Heart left ventricle (tissue), 16 donors: ENCODE measurements at regions not wholly inside any gene's neighbourhood (a gene's known extent, or its start where the extent isn't known, plus 50 kb on each side); places are given as distances from the start of the nearest gene placed in this dataset.

ENCODE experiments used
- ATAC-seq, 4 donors: fragments of 200-7000 bp; cut with Tn5 transposase; one replicate each; pipeline ENCODE4 v1.9.1; 2020 to 2022; ENCODE audit warnings: moderate library complexity in 4 of 4, mild to moderate bottlenecking in 3 of 4, moderate number of reproducible peaks in 1 of 4
- DNase-seq, 5 donors: peaks; one replicate each; pipeline ENCODE4 v3.0.0-alpha.2; 2020
- H3K27ac ChIP-seq, 12 donors: fragments of 200-600 bp; sonication (generic) in 4 of 12; one replicate each; pipeline versions ENCODE4 v1.5.0 to v1.8.0; 2016 to 2022; ENCODE audit warnings: mild to moderate bottlenecking in 2 of 12
- H3K27me3 ChIP-seq, 9 donors: fragments of 200-600 bp; sonication (generic) in 2 of 9; one replicate each; pipeline versions ENCODE4 v1.5.1 to v1.8.0; 2016 to 2022; ENCODE audit warnings: mild to moderate bottlenecking in 3 of 9
- H3K36me3 ChIP-seq, 9 donors: fragments of 200-600 bp; sonication (generic) in 2 of 9; one replicate each; pipeline versions ENCODE4 v1.5.0 to v1.8.0; 2018 to 2022; ENCODE audit warnings: mild to moderate bottlenecking in 2 of 9
- H3K4me1 ChIP-seq, 12 donors: fragments of 200-600 bp; sonication (generic) in 4 of 12; one replicate each; pipeline versions ENCODE4 v1.5.0 to v1.8.0; 2016 to 2022; ENCODE audit warnings: mild to moderate bottlenecking in 3 of 12
- H3K4me3 ChIP-seq, 12 donors: fragments of 200-600 bp; sonication (generic) in 4 of 12; one replicate each; pipeline versions ENCODE4 v1.5.0 to v1.8.0; 2017 to 2022; ENCODE audit warnings: mild to moderate bottlenecking in 9 of 12, moderate library complexity in 4 of 12
- H3K9me3 ChIP-seq, 12 donors: fragments of 200-600 bp; sonication (generic) in 4 of 12; one replicate each; pipeline versions ENCODE4 v1.5.0 to v1.8.0; 2016 to 2022; ENCODE audit warnings: mild to moderate bottlenecking in 1 of 12
- POLR2A ChIP-seq, 2 donors: fragments of 450-650 bp; IDR thresholded peaks; one replicate each; pipeline ENCODE4 v1.6.1; 2017; ENCODE audit warnings: antibody characterized with exemption in 2 of 2, mild to moderate bottlenecking in 2 of 2, moderate library complexity in 2 of 2
- WGBS, 4 donors: extraction: QIAGEN DNeasy Blood & Tissue Kit in 2 of 4; methylation state at CpG; one replicate each; pipeline versions ENCODE4 v1.1.5 to v1.1.7; 2013 to 2018; 5-methylcytosine and 5-hydroxymethylcytosine counted together
- intact Hi-C, 10 donors: fragments of 100-400 bp; cut with DNase I; formaldehyde crosslinking; loops; one replicate each; pipeline versions ENCODE4 v1.11.1 to v1.14.2; 2022
- TF ChIP-seq, protein P1 (sequence below), 12 donors: fragments of 200-600 bp; sonication (generic) in 4 of 12; IDR thresholded peaks; one replicate each; pipeline versions ENCODE4 v1.5.0 to v1.8.0; 2018 to 2022; ENCODE audit warnings: antibody characterized with exemption in 12 of 12, mild to moderate bottlenecking in 5 of 12
- donor health status: ischemic (EF 13 %, LVEDD 7.1; RV severe dilation, severe dysfunction).
- donor health status: healthy with polysubstance abuse.
- donor health status: DM: no; HTN: yes; CAD: no.
- donor health status: DM: no; HTN: no; CAD: no.
- donor health status: ischemic (EF 25% LVEDD 6.9; RV normal size, moderate dysfunction).
- donor health status: ischemic (EF 25% LVEDD 5.7; RV mildly dilated, moderate dysfunction).
- donor health status: healthy.
- donor health status: DM: yes; HTN: yes; CAD: no.
- donor health status: ischemic (EF 35%, LVEDD 5.7; RV mildly dilated, moderate dysfunction).
- donor health status: nonischemic (EF 11% LVEDD 7.7; RV severe dilation, severe dysfunction).
- donor health status: DM: yes; HTN: yes; CAD: no.
- donor health status: PGD.
- donor health status: ischemic (EF 29% LVEDD 5.4; RV normal size, mild dysfunction).
- donor health status: nonischemic (EF 23%, LVEDD 6.1; RV moderate dilation, normal function).

DNA sequence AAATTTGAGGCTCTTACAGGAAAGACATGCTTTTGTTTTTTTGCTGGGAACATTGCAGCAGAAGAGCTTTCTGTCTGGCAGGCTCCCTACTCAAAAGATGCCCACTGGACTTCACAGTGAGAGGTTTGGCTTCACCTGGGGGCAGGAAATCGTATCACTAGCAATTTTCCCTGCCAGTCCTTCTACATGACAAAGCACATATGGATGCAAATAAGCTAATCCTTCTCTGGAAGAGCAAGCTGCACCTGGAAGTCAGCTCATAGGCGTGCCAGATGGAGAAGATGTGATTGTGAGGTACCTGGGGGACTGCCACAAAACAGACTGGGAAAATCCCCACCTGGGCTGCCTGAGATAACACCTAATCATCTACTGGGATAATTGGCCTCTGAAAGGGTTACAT, 195.0 kb upstream of the CPHXL start:
- WGBS, 4 donors = 32 to 52% (median 46%) methylated on average over 2 of the region's 2 CpGs
- intact Hi-C loops = no loop called here
- H3K27ac ChIP-seq = no peak overlapping the region
- no peaks in the 10 kb centered on the region for H3K9me3 ChIP-seq
- H3K27me3 ChIP-seq = peaks cover 0 to 6% (median 0%) of the 10 kb centered on the region in 9 donors
- no peak for TF ChIP-seq POLR2A (IDR thresholded peaks at IDR 0.05)
- TF ChIP-seq, protein P1, sequence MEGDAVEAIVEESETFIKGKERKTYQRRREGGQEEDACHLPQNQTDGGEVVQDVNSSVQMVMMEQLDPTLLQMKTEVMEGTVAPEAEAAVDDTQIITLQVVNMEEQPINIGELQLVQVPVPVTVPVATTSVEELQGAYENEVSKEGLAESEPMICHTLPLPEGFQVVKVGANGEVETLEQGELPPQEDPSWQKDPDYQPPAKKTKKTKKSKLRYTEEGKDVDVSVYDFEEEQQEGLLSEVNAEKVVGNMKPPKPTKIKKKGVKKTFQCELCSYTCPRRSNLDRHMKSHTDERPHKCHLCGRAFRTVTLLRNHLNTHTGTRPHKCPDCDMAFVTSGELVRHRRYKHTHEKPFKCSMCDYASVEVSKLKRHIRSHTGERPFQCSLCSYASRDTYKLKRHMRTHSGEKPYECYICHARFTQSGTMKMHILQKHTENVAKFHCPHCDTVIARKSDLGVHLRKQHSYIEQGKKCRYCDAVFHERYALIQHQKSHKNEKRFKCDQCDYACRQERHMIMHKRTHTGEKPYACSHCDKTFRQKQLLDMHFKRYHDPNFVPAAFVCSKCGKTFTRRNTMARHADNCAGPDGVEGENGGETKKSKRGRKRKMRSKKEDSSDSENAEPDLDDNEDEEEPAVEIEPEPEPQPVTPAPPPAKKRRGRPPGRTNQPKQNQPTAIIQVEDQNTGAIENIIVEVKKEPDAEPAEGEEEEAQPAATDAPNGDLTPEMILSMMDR (IDR thresholded peaks at IDR 0.05) = no peak
- ATAC-seq = no peak
- no peak overlapping the region for H3K4me3 ChIP-seq
- no peaks in the 10 kb centered on the region for H3K36me3 ChIP-seq
- DNase-seq = no peak
- no peaks in the 10 kb centered on the region for H3K4me1 ChIP-seq

DNA sequence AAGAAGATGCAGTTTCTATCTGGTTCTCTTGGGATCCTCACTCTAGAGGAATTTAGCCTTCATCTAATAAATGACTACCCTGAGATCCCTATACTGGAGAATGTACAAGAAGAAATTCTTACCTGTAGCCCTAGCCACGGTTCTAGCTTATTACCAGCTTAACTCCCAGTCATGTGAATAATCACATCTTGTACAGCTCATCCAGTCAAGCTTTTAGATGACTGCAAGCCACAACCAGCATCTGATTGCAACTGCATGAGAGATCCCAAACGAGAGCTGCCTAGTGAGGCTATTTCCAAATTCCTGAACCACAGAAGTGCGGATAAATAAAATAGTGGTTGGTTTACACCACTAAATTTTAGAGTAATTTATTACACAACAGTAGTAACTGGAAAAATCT, 196.0 kb upstream of the CPHXL start:
- H3K27me3 ChIP-seq = peaks cover 0 to 6% (median 0%) of the 10 kb centered on the region in 9 donors
- no peaks in the 10 kb centered on the region for H3K36me3 ChIP-seq
- H3K4me1 ChIP-seq = no peaks in the 10 kb centered on the region
- 63 to 75% (median 71%) methylated on average over 3 of the region's 3 CpGs for WGBS, 4 donors
- intact Hi-C loops = no loop called here
- no peak for TF ChIP-seq POLR2A (IDR thresholded peaks at IDR 0.05)
- ATAC-seq = no peak
- DNase-seq = no peak
- H3K4me3 ChIP-seq = no peak overlapping the region
- no peaks in the 10 kb centered on the region for H3K9me3 ChIP-seq
- no peak overlapping the region for H3K27ac ChIP-seq

DNA sequence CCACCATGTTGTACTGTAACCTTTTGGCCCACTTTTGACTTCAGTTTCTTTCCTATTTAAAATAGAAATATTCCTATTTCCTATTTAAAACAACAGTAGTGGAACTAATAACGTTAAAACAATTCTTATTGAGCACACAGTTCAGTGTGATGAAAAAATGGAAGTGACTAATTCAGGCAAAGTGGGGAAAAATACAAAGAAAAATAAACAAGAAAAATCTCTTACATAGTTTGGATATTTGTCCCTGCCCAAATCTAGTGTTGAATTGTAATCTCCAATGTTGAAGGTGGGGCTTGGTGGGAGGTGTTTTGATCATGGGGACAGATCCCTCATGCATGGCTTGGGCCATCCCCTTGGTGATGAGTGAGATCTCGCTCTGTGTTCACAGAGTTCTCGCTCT, 198.1 kb upstream of the CPHXL start:
- intact Hi-C loops = no loop called here
- ATAC-seq = no peak
- Histone ChIP-seq H3K27me3 (peaks cover 0 to 4% (median 0%) of the 10 kb centered on the region in 9 donors), H3K27ac (no peak overlapping the region), H3K4me3 (no peak overlapping the region), H3K36me3 (no peaks in the 10 kb centered on the region), H3K4me1 (no peaks in the 10 kb centered on the region), H3K9me3 (peaks cover 0 to 14% (median 0%) of the 10 kb centered on the region in 12 donors)
- 67 to 83% (median 72%) methylated on average over 3 of the region's 3 CpGs for WGBS, 4 donors
- TF ChIP-seq POLR2A (IDR thresholded peaks at IDR 0.05) = no peak
- TF ChIP-seq, protein P1 (IDR thresholded peaks at IDR 0.05) = no peak
- no peak for DNase-seq

DNA sequence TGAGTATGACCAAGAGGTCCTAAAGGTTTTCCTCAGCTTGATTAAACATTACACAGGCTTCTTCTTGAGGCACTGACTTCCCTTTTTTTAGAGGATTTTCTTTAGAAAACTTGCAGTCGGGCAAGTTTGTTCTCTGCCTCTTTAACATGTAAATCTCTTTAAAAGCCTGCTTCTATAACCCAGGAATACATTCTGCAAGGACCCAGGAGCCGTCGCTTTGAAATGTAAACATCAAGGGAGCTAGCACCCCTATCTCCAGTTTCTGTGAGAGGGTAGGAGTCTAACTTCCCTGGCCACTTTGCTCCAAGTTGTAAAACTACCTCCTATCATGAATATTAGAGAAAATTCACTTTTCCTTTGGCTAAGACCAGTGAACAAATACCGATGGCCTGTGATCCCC, 201.5 kb upstream of the CPHXL start:
- H3K4me3 ChIP-seq = no peak overlapping the region
- intact Hi-C loops = no loop called here
- peaks cover 0 to 19% (median 6%) of the 10 kb centered on the region in 12 donors for H3K9me3 ChIP-seq
- DNase-seq (no peak), ATAC-seq (no peak)
- H3K4me1 ChIP-seq = no peaks in the 10 kb centered on the region
- no peaks in the 10 kb centered on the region for H3K27me3 ChIP-seq
- no peak overlapping the region for H3K27ac ChIP-seq
- H3K36me3 ChIP-seq = no peaks in the 10 kb centered on the region
- TF ChIP-seq POLR2A (IDR thresholded peaks at IDR 0.05) = no peak
- TF ChIP-seq, protein P1 (IDR thresholded peaks at IDR 0.05) = no peak
- 29 to 40% (median 33%) methylated on average over 4 of the region's 4 CpGs for WGBS, 4 donors

DNA sequence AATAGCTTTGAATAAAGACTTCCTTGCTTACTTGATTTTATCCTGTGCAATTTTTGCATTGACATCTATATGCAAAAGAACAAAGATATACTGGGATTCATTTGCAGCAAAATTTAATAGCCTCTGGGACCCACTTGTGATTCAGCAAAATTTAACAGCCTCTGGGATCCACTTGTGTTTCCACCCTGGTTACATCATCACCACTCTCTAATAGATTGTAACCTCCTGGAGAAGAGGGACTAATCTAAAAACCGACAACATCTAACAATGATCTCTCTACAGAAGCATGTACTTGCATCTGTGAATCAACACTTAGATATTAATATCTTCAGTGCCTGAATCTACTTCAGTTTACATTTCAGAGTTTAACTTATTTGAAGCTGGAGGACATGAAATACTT, 202.0 kb upstream of the CPHXL start:
- DNase-seq = no peak
- WGBS, 4 donors = 47 to 65% (median 51%) methylated on average over 1 of the region's 1 CpG
- H3K4me1 ChIP-seq = no peaks in the 10 kb centered on the region
- H3K9me3 ChIP-seq = peaks cover 0 to 19% (median 6%) of the 10 kb centered on the region in 12 donors
- H3K36me3 ChIP-seq = no peaks in the 10 kb centered on the region
- TF ChIP-seq, protein P1 (IDR thresholded peaks at IDR 0.05) = no peak
- TF ChIP-seq POLR2A (IDR thresholded peaks at IDR 0.05) = no peak
- H3K27ac ChIP-seq = no peak overlapping the region
- intact Hi-C loops = no loop called here
- no peak overlapping the region for H3K4me3 ChIP-seq
- H3K27me3 ChIP-seq = no peaks in the 10 kb centered on the region
- ATAC-seq = no peak
